GM12878 (cell line): ENCODE measurements at regions not wholly inside any gene's neighbourhood (a gene's known extent, or its start where the extent isn't known, plus 50 kb on each side); places are given as distances from the start of the nearest gene placed in this dataset.
A peak's percentile ranks its signal among the peaks of the same experiment; 100 is the strongest.

Experiments
- ATAC-seq: fragments of 200-7000 bp; cut with Tn5 transposase; 3 replicates; pipeline ENCODE4 v1.9.1; 2020; ENCODE audit warnings: mild to moderate bottlenecking, moderate library complexity
- BruUV-seq: library from RNA; stranded (reverse); fragments of 400-500 nt; replicated peaks from 2 replicates; lab custom pipeline; 2021; lab: Mats Ljungman, UMichigan
- CTCF ChIA-PET: fragments of 300-600 bp; sonication (Branson Sonifier 250); formaldehyde crosslinking; extraction: SDS; loops from one replicate; lab custom pipeline; 2021; ENCODE audit warnings: inconsistent platforms; lab: Yijun Ruan, JAX
- POLR2A ChIA-PET: fragments of 350-600 bp; formaldehyde crosslinking; extraction: SDS; loops from one replicate; lab custom pipeline; 2021; ENCODE audit warnings: inconsistent platforms; lab: Charles Lee
- RAD21 ChIA-PET: fragments of 300-600 bp; sonication (Branson Sonifier 250); formaldehyde crosslinking; loops from one replicate; lab custom pipeline; 2023; ENCODE audit warnings: antibody characterized with exemption; ENCODE audit not compliant: unreplicated experiment; lab: Charles Lee
- SMC1A ChIA-PET: fragments of 300-600 bp; sonication (Branson Sonifier 250); formaldehyde crosslinking; loops from one replicate; lab custom pipeline; 2023; ENCODE audit not compliant: unreplicated experiment, uncharacterized antibody; lab: Charles Lee
- DNase-seq: peaks from one replicate; pipeline ENCODE4 v3.0.0-alpha.2; 2011; ENCODE audit warnings: low read depth, low spot score
- FAIRE-seq: peaks from 3 replicates; lab custom pipeline; 2011; peaks lifted over from hg19 to GRCh38; lab: Jason Lieb, UNC
- H2AFZ ChIP-seq: 2 replicates; pipeline ENCODE4 v1.6.0; 2011; ENCODE audit warnings: low read depth, low read length, control low read depth; ENCODE audit not compliant: control insufficient read depth
- H3K27ac ChIP-seq: 2 replicates; pipeline ENCODE4 v1.5.1; 2011; ENCODE audit warnings: control low read depth; ENCODE audit not compliant: control insufficient read depth, insufficient read depth
- H3K27me3 ChIP-seq, 2 experiments: replicated peaks in 1 of 2; 2 replicates each; pipeline versions ENCODE4 v1.6.0 to v1.6.1; 2011; ENCODE audit warnings: low read length in 1 of 2; ENCODE audit not compliant: control insufficient read depth in 2 of 2, insufficient read depth in 2 of 2
- H3K36me3 ChIP-seq, 2 experiments: 2 replicates each; pipeline ENCODE4 v1.5.1; 2011; ENCODE audit warnings: low read length in 1 of 2; ENCODE audit not compliant: control insufficient read depth in 2 of 2, insufficient read depth in 2 of 2
- H3K4me1 ChIP-seq: 2 replicates; pipeline ENCODE4 v1.6.1; 2011; ENCODE audit warnings: mild to moderate bottlenecking, low read length, moderate library complexity, mixed read lengths; ENCODE audit not compliant: control insufficient read depth, insufficient read depth
- H3K4me2 ChIP-seq: 2 replicates; pipeline ENCODE4 v1.6.0; 2011; ENCODE audit warnings: control low read depth; ENCODE audit not compliant: control insufficient read depth, insufficient read depth
- H3K4me3 ChIP-seq: fragments of 200-600 bp; sonication (generic); 2 replicates; pipeline ENCODE4 v1.5.1; 2016
- H3K79me2 ChIP-seq: 2 replicates; pipeline ENCODE4 v1.6.0; 2011; ENCODE audit warnings: low read length; ENCODE audit not compliant: control insufficient read depth, insufficient read depth
- H3K9ac ChIP-seq: 2 replicates; pipeline ENCODE4 v1.8.0; 2011; ENCODE audit warnings: low read length, control low read depth, mixed read lengths; ENCODE audit not compliant: control insufficient read depth, insufficient read depth
- H3K9me3 ChIP-seq: replicated peaks from 3 replicates; pipeline ENCODE4 v1.5.1; 2011; ENCODE audit warnings: mild to moderate bottlenecking, low read length; ENCODE audit not compliant: control insufficient read depth, insufficient read depth
- H4K20me1 ChIP-seq: 2 replicates; pipeline ENCODE4 v1.6.0; 2011; ENCODE audit not compliant: control insufficient read depth, insufficient read depth
- BHLHE40 ChIP-seq, 2 experiments: fragments of 450-650 bp in 1 of 2; IDR thresholded peaks; 2 replicates each; pipeline ENCODE4 v1.6.1; 2011 to 2017; ENCODE audit warnings: low read depth in 2 of 2, borderline replicate concordance in 1 of 2, improper control_type of control experiment in 1 of 2, low read length in 1 of 2, mild to moderate bottlenecking in 1 of 2
- CHD4 ChIP-seq: fragments of 200-600 bp; sonication (generic); IDR thresholded peaks from 2 replicates; pipeline ENCODE4 v1.6.1; 2016; ENCODE audit warnings: mild to moderate bottlenecking
- CTCF ChIP-seq, 3 experiments: IDR thresholded peaks in 2 of 3; conservative IDR thresholded peaks in 1 of 3; 2 replicates each; pipeline ENCODE4 v1.5.1; 2011; ENCODE audit warnings: low read depth in 3 of 3, low read length in 3 of 3, mild to moderate bottlenecking in 3 of 3, control low read depth in 2 of 3, moderate library complexity in 2 of 3, inconsistent platforms in 1 of 3, mixed read lengths in 1 of 3; ENCODE audit not compliant: control insufficient read depth in 2 of 3, insufficient read depth in 1 of 3; ENCODE audit errors: extremely low read depth in 1 of 3
- DPF2 ChIP-seq: fragments of 450-650 bp; IDR thresholded peaks from 2 replicates; pipeline ENCODE4 v1.6.1; 2017; ENCODE audit warnings: mild to moderate bottlenecking
- ETV6 ChIP-seq, 2 experiments: fragments of 450-650 bp in 1 of 2; IDR thresholded peaks in 1 of 2; conservative IDR thresholded peaks in 1 of 2; 2 replicates each; pipeline ENCODE4 v1.6.1; 2014; ENCODE audit warnings: antibody characterized with exemption in 1 of 2, borderline replicate concordance in 1 of 2, low read depth in 1 of 2, mild to moderate bottlenecking in 1 of 2, moderate library complexity in 1 of 2
- FOXK2 ChIP-seq: fragments of 450-650 bp; IDR thresholded peaks from 2 replicates; pipeline ENCODE4 v1.6.1; 2017; ENCODE audit warnings: mild to moderate bottlenecking, moderate library complexity
- GABPA ChIP-seq: IDR thresholded peaks from 2 replicates; pipeline ENCODE4 v1.6.1; 2014; ENCODE audit warnings: antibody characterized with exemption, low read depth, mild to moderate bottlenecking, inconsistent platforms
- HDAC2 ChIP-seq: fragments of 200-600 bp; sonication (generic); IDR thresholded peaks from 2 replicates; pipeline ENCODE4 v1.6.1; 2017
- JUNB ChIP-seq: IDR thresholded peaks from 2 replicates; pipeline ENCODE4 v1.6.1; 2016; ENCODE audit warnings: antibody characterized with exemption, mild to moderate bottlenecking
- KAT2A ChIP-seq: conservative IDR thresholded peaks from 2 replicates; pipeline ENCODE4 v1.6.1; 2011; ENCODE audit warnings: low read depth, low read length; ENCODE audit not compliant: control insufficient read depth
- MEF2B ChIP-seq: fragments of 450-650 bp; IDR thresholded peaks from 2 replicates; pipeline ENCODE4 v1.6.1; 2018; ENCODE audit warnings: mild to moderate bottlenecking, moderate library complexity; ENCODE audit not compliant: partially characterized antibody, poor library complexity, severe bottlenecking
- NKRF ChIP-seq: fragments of 450-650 bp; conservative IDR thresholded peaks from 2 replicates; pipeline ENCODE4 v1.6.1; 2017; ENCODE audit warnings: mild to moderate bottlenecking, moderate library complexity
- NR2C1 ChIP-seq: fragments of 450-650 bp; IDR thresholded peaks from 2 replicates; pipeline ENCODE4 v1.6.1; 2017; ENCODE audit warnings: antibody characterized with exemption, mild to moderate bottlenecking, moderate library complexity
- NR2C2 ChIP-seq: IDR thresholded peaks from 2 replicates; pipeline ENCODE4 v1.6.1; 2011; ENCODE audit warnings: borderline replicate concordance, low read depth; ENCODE audit not compliant: control insufficient read depth, insufficient read length
- PAX5 ChIP-seq: IDR thresholded peaks from 2 replicates; pipeline ENCODE4 v1.6.1; 2011; ENCODE audit warnings: low read depth, low read length, borderline replicate concordance
- PAX8 ChIP-seq: fragments of 450-650 bp; IDR thresholded peaks from 2 replicates; pipeline ENCODE4 v1.6.1; 2017; ENCODE audit warnings: mild to moderate bottlenecking, moderate library complexity
- RB1 ChIP-seq: fragments of 450-650 bp; formaldehyde crosslinking; IDR thresholded peaks from 2 replicates; pipeline ENCODE4 v1.6.1; 2017; ENCODE audit warnings: mild to moderate bottlenecking, borderline replicate concordance
- SKIL ChIP-seq: fragments of 450-650 bp; IDR thresholded peaks from 2 replicates; pipeline ENCODE4 v1.6.1; 2017; ENCODE audit warnings: mild to moderate bottlenecking, low read depth, inconsistent platforms; ENCODE audit not compliant: poor library complexity, severe bottlenecking
- SPI1 ChIP-seq: IDR thresholded peaks from 2 replicates; pipeline ENCODE4 v1.6.1; 2011; ENCODE audit warnings: low read depth, mild to moderate bottlenecking, low read length, moderate library complexity, borderline replicate concordance; ENCODE audit not compliant: insufficient read depth
- SREBF2 ChIP-seq: IDR thresholded peaks from 2 replicates; pipeline ENCODE4 v1.6.1; 2012; ENCODE audit warnings: mild to moderate bottlenecking, low read length
- ZNF217 ChIP-seq: fragments of 450-650 bp; IDR thresholded peaks from 2 replicates; pipeline ENCODE4 v1.6.1; 2017; ENCODE audit warnings: antibody characterized with exemption, mild to moderate bottlenecking
- WGBS: methylation state at CpG from one replicate; pipeline ENCODE4 v1.1.6; 2016; ENCODE audit warnings: low lambda C conversion rate; ENCODE audit not compliant: insufficient replicate concordance, insufficient coverage; ENCODE audit errors: missing lambda C conversion rate; 5-methylcytosine and 5-hydroxymethylcytosine counted together
- in situ Hi-C: fragments of 300-500 bp; cut with MboI; formaldehyde crosslinking; loops from 9 replicates; pipeline ENCODE4 v1.14.3; 2018; ENCODE audit warnings: mixed read lengths
- intact Hi-C: fragments of 100-400 bp; cut with micrococcal nuclease; formaldehyde crosslinking; loops from one replicate; pipeline ENCODE4 v1.14.2; 2022; ENCODE audit not compliant: unreplicated experiment

- H3K79me2 ChIP-seq = no peaks in the 10 kb centered on the region
- H3K27ac ChIP-seq = no peak overlapping the region
- ChIA-PET SMC1A (no interaction called here), RAD21 (no interaction called here), CTCF (no interaction called here), POLR2A (no interaction called here)
- in situ Hi-C loops (no loop called here), intact Hi-C loops (no loop called here)
- no peaks in the 10 kb centered on the region for H3K27me3 ChIP-seq
- ATAC-seq (peak; percentile 79), DNase-seq (no peak), FAIRE-seq (no peak)
- H4K20me1 ChIP-seq = no peaks in the 10 kb centered on the region
- WGBS = 43% methylated on average over 2 of the region's 2 CpGs
- no peaks in the 10 kb centered on the region for H3K36me3 ChIP-seq
- no peak overlapping the region for H3K9ac ChIP-seq
- no peak overlapping the region for H2AFZ ChIP-seq
- no peak overlapping the region for H3K4me3 ChIP-seq
- no peaks in the 10 kb centered on the region for H3K4me1 ChIP-seq
- no peaks in the 10 kb centered on the region for H3K9me3 ChIP-seq
- H3K4me2 ChIP-seq = no peak overlapping the region
- BruUV-seq = no TSS peak
- TF ChIP-seq NR2C1 (no peak), FOXK2 (no peak), SKIL (no peak), GABPA (no peak), BHLHE40 (IDR thresholded peaks at IDR 0.05; ENCODE audit: borderline replicate concordance in 1 of 2, low read depth in 2 of 2, low read length in 1 of 2) (no peak), CTCF (IDR thresholded peaks at IDR 0.05 in 2 of 3, conservative IDR thresholded peaks at IDR 0.05 in 1 of 3; ENCODE audit: control insufficient read depth in 2 of 3, extremely low read depth in 1 of 3, insufficient read depth in 1 of 3, low read depth in 3 of 3, low read length in 3 of 3) (no peak), MEF2B (no peak), ZNF217 (no peak), KAT2A (no peak), CHD4 (no peak), NKRF (no peak), RB1 (no peak), SPI1 (peak; percentile 49; the same call in 1 of the 2 replicates), SREBF2 (no peak), DPF2 (0 out of 2 replicates have a peak, but pooled peaks have one; percentile 15), PAX8 (no peak), PAX5 (no peak), JUNB (no peak), ETV6 (conservative IDR thresholded peaks at IDR 0.05 in 1 of 2, IDR thresholded peaks at IDR 0.05 in 1 of 2; ENCODE audit: borderline replicate concordance in 1 of 2, low read depth in 1 of 2) (no peak), NR2C2 (no peak), HDAC2 (no peak)
These were observed 1047.9 kb upstream of the NCAM2 start for GRCh38 chr21:19950347-19950746.
